PC-3 (cell line): ENCODE measurements at regions not wholly inside any gene's neighbourhood (a gene's known extent, or its start where the extent isn't known, plus 50 kb on each side); places are given as distances from the start of the nearest gene placed in this dataset.

ENCODE experiments used
- CTCF ChIP-seq: fragments of 300-600 bp; sonication (generic); conservative IDR thresholded peaks from 2 replicates; pipeline ENCODE4 v1.5.1; 2017; ENCODE audit warnings: antibody characterized with exemption, low read depth, mild to moderate bottlenecking, low read length
- EZH2 ChIP-seq: fragments of 300-600 bp; sonication (generic); IDR thresholded peaks from one replicate; pipeline ENCODE4 v1.6.1; 2017; ENCODE audit warnings: antibody characterized with exemption, mild to moderate bottlenecking, low read length; ENCODE audit not compliant: unreplicated experiment
- EZH2phosphoT487 ChIP-seq: fragments of 300-600 bp; sonication (generic); IDR thresholded peaks from 2 replicates; pipeline ENCODE4 v1.6.1; 2018; ENCODE audit warnings: mild to moderate bottlenecking, antibody characterized with exemption, low read length, borderline replicate concordance

- TF ChIP-seq EZH2 (no peak), CTCF (no peak), EZH2phosphoT487 (no peak)
Measured at GRCh38 chr5:67344870-67345269, 148.3 kb upstream of the CD180 start.
